Stimulated activated CD8-positive, alpha-beta memory T cell treated with anti-CD3 and anti-CD28 coated beads, Interleukin-2, amount 100 ng/mL, for 48 hours (primary cell): ENCODE measurements at regions not wholly inside any gene's neighbourhood (a gene's known extent, or its start where the extent isn't known, plus 50 kb on each side); places are given as distances from the start of the nearest gene placed in this dataset.

Source experiments
- DNase-seq, 2 donors: peaks; one replicate each; pipeline ENCODE4 v3.0.0-alpha.2; 2020; ENCODE audit warnings: low read depth in 2 of 2

- no peak for DNase-seq
Observed at GRCh38 chr10:4691301-4691700, 134.7 kb upstream of the AKR1E2 start.

- no peak for DNase-seq
Observed at GRCh38 chr10:4688601-4689000, 137.4 kb upstream of the AKR1E2 start.

GRCh38 chr10:4688168-4688567 is 137.8 kb upstream of the AKR1E2 start:
- no peak for DNase-seq

GRCh38 chr10:4687397-4687796 is 138.6 kb upstream of the AKR1E2 start:
- no peak for DNase-seq

- no peak for DNase-seq
Observed at GRCh38 chr10:4686644-4686996, 139.4 kb upstream of the AKR1E2 start.

- no peak for DNase-seq
Observed at GRCh38 chr10:4685904-4686643, 139.9 kb upstream of the AKR1E2 start.

GRCh38 chr10:4685491-4685890 is 140.5 kb upstream of the AKR1E2 start:
- DNase-seq, result no peak

- DNase-seq, result no peak
Observed at GRCh38 chr10:4684434-4684833, 141.6 kb upstream of the AKR1E2 start.

- DNase-seq, result no peak
Observed at GRCh38 chr10:4683838-4684237, 142.2 kb upstream of the AKR1E2 start.

GRCh38 chr10:4683137-4683536 is 142.9 kb upstream of the AKR1E2 start:
- no peak for DNase-seq

- DNase-seq, result no peak
Observed at GRCh38 chr10:4678951-4679671, 146.9 kb upstream of the AKR1E2 start.

GRCh38 chr10:4678023-4678950 is 147.7 kb upstream of the AKR1E2 start:
- DNase-seq, result no peak

GRCh38 chr10:4677296-4678021 is 148.5 kb upstream of the AKR1E2 start:
- no peak for DNase-seq

- no peak for DNase-seq
Observed at GRCh38 chr10:4676566-4676965, 149.4 kb upstream of the AKR1E2 start.

- no peak for DNase-seq
Observed at GRCh38 chr10:4675808-4676207, 150.2 kb upstream of the AKR1E2 start.

- no peak for DNase-seq
Observed at GRCh38 chr10:4673279-4674040, 152.5 kb upstream of the AKR1E2 start.

- no peak for DNase-seq
Observed at GRCh38 chr10:4672201-4672600, 153.8 kb upstream of the AKR1E2 start.

GRCh38 chr10:4671451-4672145 is 154.4 kb upstream of the AKR1E2 start:
- no peak for DNase-seq

- no peak for DNase-seq
Observed at GRCh38 chr10:4670737-4671136, 155.3 kb upstream of the AKR1E2 start.

- no peak for DNase-seq
Observed at GRCh38 chr10:4669585-4669984, 156.4 kb upstream of the AKR1E2 start.
